ENCODE measurements at regions not wholly inside any gene's neighbourhood (a gene's known extent, or its start where the extent isn't known, plus 50 kb on each side); places are given as distances from the start of the nearest gene placed in this dataset.
A peak's percentile ranks its signal among the peaks of the same experiment; 100 is the strongest.

GRCh38 chr11:114876234-114876633 is 197.9 kb downstream of the NXPE2 start:
- DNase-seq (ENCODE audit: low read depth), result no peak

GRCh38 chr11:114877976-114878375 is 199.6 kb downstream of the NXPE2 start:
- DNase-seq (ENCODE audit: low read depth), result no peak

- no peak for DNase-seq (ENCODE audit: low read depth)
Observed at GRCh38 chr11:114880442-114880841, 202.1 kb downstream of the NXPE2 start.

GRCh38 chr11:114883472-114883871 is 205.1 kb downstream of the NXPE2 start:
- DNase-seq (ENCODE audit: low read depth), result no peak

GRCh38 chr11:114886644-114887265 is 208.4 kb downstream of the NXPE2 start:
- no peak for DNase-seq (ENCODE audit: low read depth)

- DNase-seq (ENCODE audit: low read depth), result no peak
Observed at GRCh38 chr11:114889594-114890011, 211.3 kb downstream of the NXPE2 start.

- no peak for DNase-seq (ENCODE audit: low read depth)
Observed at GRCh38 chr11:114890038-114890437, 211.7 kb downstream of the NXPE2 start.

GRCh38 chr11:114891911-114892310 is 213.6 kb downstream of the NXPE2 start:
- DNase-seq (ENCODE audit: low read depth), result no peak

GRCh38 chr11:114892381-114893197 is 214.3 kb downstream of the NXPE2 start:
- peak; percentile 42 for DNase-seq (ENCODE audit: low read depth)

- no peak for DNase-seq (ENCODE audit: low read depth)
Observed at GRCh38 chr11:114893329-114893728, 215.0 kb downstream of the NXPE2 start.

- no peak for DNase-seq (ENCODE audit: low read depth)
Observed at GRCh38 chr11:114896594-114896993, 218.3 kb downstream of the NXPE2 start.

- no peak for DNase-seq (ENCODE audit: low read depth)
Observed at GRCh38 chr11:114909866-114910265, 231.5 kb downstream of the NXPE2 start.

- no peak for DNase-seq (ENCODE audit: low read depth)
Observed at GRCh38 chr11:114912826-114913225, 234.5 kb downstream of the NXPE2 start.

GRCh38 chr11:114914231-114915005 is 236.1 kb downstream of the NXPE2 start:
- no peak for DNase-seq (ENCODE audit: low read depth)

GRCh38 chr11:114915871-114916805 is 237.8 kb downstream of the NXPE2 start:
- no peak for DNase-seq (ENCODE audit: low read depth)

GRCh38 chr11:114918286-114918685 is 240.0 kb downstream of the NXPE2 start:
- no peak for DNase-seq (ENCODE audit: low read depth)

- no peak for DNase-seq (ENCODE audit: low read depth)
Observed at GRCh38 chr11:114921697-114922096, 243.4 kb downstream of the NXPE2 start.

GRCh38 chr11:114924042-114924441 is 245.7 kb downstream of the NXPE2 start:
- no peak for DNase-seq (ENCODE audit: low read depth)

GRCh38 chr11:114925591-114925990 is 247.3 kb downstream of the NXPE2 start:
- no peak for DNase-seq (ENCODE audit: low read depth)

- no peak for DNase-seq (ENCODE audit: low read depth)
Observed at GRCh38 chr11:114928260-114928870, 250.0 kb downstream of the NXPE2 start.

- DNase-seq (ENCODE audit: low read depth), result no peak
Observed at GRCh38 chr11:114929351-114930000, 251.1 kb downstream of the NXPE2 start.

Measured in CMK (cell line).